Liver (tissue), 8 donors: ENCODE measurements at regions not wholly inside any gene's neighbourhood (a gene's known extent, or its start where the extent isn't known, plus 50 kb on each side); places are given as distances from the start of the nearest gene placed in this dataset.

Experiments
- DNase-seq: peaks from one replicate; pipeline ENCODE4 v3.0.0-alpha.2; 2017; ENCODE audit warnings: low spot score
- H3K27ac ChIP-seq, 2 donors: one replicate each; pipeline ENCODE4 v1.7.0; 2013; ENCODE audit warnings: inconsistent platforms in 2 of 2, low read length in 2 of 2, control low read depth in 1 of 2, low read depth in 1 of 2, mild to moderate bottlenecking in 1 of 2
- H3K27me3 ChIP-seq, 4 donors: one replicate each; pipeline versions ENCODE4 v1.6.1 to v1.7.0; 2013; ENCODE audit warnings: low read length in 3 of 4, inconsistent platforms in 1 of 4, mild to moderate bottlenecking in 1 of 4, moderate library complexity in 1 of 4; ENCODE audit not compliant: control insufficient read depth in 4 of 4, insufficient read depth in 4 of 4
- H3K36me3 ChIP-seq, 4 donors: one replicate each; pipeline versions ENCODE4 v1.6.1 to v1.7.0; 2013; ENCODE audit warnings: low read length in 3 of 4, mild to moderate bottlenecking in 3 of 4, low read depth in 1 of 4, moderate library complexity in 1 of 4; ENCODE audit not compliant: control insufficient read depth in 4 of 4, insufficient read depth in 3 of 4
- H3K4me1 ChIP-seq, 4 donors: one replicate each; pipeline versions ENCODE4 v1.6.1 to v1.7.0; 2013; ENCODE audit warnings: low read length in 3 of 4, mild to moderate bottlenecking in 3 of 4, moderate library complexity in 1 of 4; ENCODE audit not compliant: control insufficient read depth in 4 of 4, insufficient read depth in 4 of 4
- H3K4me3 ChIP-seq, 3 donors: one replicate each; pipeline versions ENCODE4 v1.6.1 to v1.7.0; 2013; ENCODE audit warnings: low read length in 3 of 3, control low read depth in 1 of 3, low read depth in 1 of 3, mild to moderate bottlenecking in 1 of 3
- H3K9ac ChIP-seq, 2 donors: one replicate each; pipeline ENCODE4 v1.7.0; 2013; ENCODE audit warnings: low read length in 2 of 2, mild to moderate bottlenecking in 2 of 2, moderate library complexity in 2 of 2, control low read depth in 1 of 2, low read depth in 1 of 2
- H3K9me3 ChIP-seq, 4 donors: one replicate each; pipeline versions ENCODE4 v1.6.1 to v1.7.0; 2013; ENCODE audit warnings: low read length in 3 of 4; ENCODE audit not compliant: control insufficient read depth in 4 of 4
- ATF3 ChIP-seq: IDR thresholded peaks from 2 replicates; pipeline ENCODE4 v1.6.1; 2016; ENCODE audit warnings: antibody characterized with exemption
- CTCF ChIP-seq: fragments of 150-350 bp; IDR thresholded peaks from 2 replicates; pipeline ENCODE4 v1.5.1; 2017; ENCODE audit warnings: improper control_type of control experiment, low read depth, low read length; ENCODE audit not compliant: missing input control
- EGR1 ChIP-seq, 2 donors: IDR thresholded peaks; 2 replicates each; pipeline ENCODE4 v1.6.1; 2016 to 2018; ENCODE audit warnings: antibody characterized with exemption in 2 of 2, low read depth in 2 of 2
- FOXA1 ChIP-seq: IDR thresholded peaks from 2 replicates; pipeline ENCODE4 v1.6.1; 2016; ENCODE audit warnings: antibody characterized with exemption
- FOXA2 ChIP-seq: IDR thresholded peaks from 2 replicates; pipeline ENCODE4 v1.6.1; 2016; ENCODE audit warnings: antibody characterized with exemption
- GABPA ChIP-seq, 2 donors: IDR thresholded peaks in 1 of 2; conservative IDR thresholded peaks in 1 of 2; 2 replicates each; pipeline ENCODE4 v1.6.1; 2016; ENCODE audit warnings: antibody characterized with exemption in 2 of 2, mild to moderate bottlenecking in 1 of 2, moderate library complexity in 1 of 2
- HNF4A ChIP-seq, 2 donors: conservative IDR thresholded peaks; 2 replicates each; pipeline ENCODE4 v1.6.1; 2016; ENCODE audit warnings: antibody characterized with exemption in 2 of 2, mild to moderate bottlenecking in 2 of 2
- HNF4G ChIP-seq: IDR thresholded peaks from 2 replicates; pipeline ENCODE4 v1.6.1; 2016; ENCODE audit warnings: antibody characterized with exemption
- JUND ChIP-seq, 2 donors: IDR thresholded peaks; 2 replicates each; pipeline ENCODE4 v1.6.1; 2016; ENCODE audit warnings: antibody characterized with exemption in 2 of 2
- NR2F2 ChIP-seq: IDR thresholded peaks from 2 replicates; pipeline ENCODE4 v1.6.1; 2016; ENCODE audit warnings: antibody characterized with exemption
- RAD21 ChIP-seq, 2 donors: IDR thresholded peaks; 2 replicates each; pipeline ENCODE4 v1.6.1; 2016; ENCODE audit warnings: antibody characterized with exemption in 2 of 2, mild to moderate bottlenecking in 2 of 2
- RXRA ChIP-seq, 2 donors: IDR thresholded peaks; 2 replicates each; pipeline ENCODE4 v1.6.1; 2017 to 2018; ENCODE audit warnings: antibody characterized with exemption in 2 of 2, mild to moderate bottlenecking in 1 of 2
- SP1 ChIP-seq: IDR thresholded peaks from 2 replicates; pipeline ENCODE4 v1.6.1; 2018; ENCODE audit warnings: antibody characterized with exemption, mild to moderate bottlenecking
- TAF1 ChIP-seq: conservative IDR thresholded peaks from 2 replicates; pipeline ENCODE4 v1.6.1; 2016; ENCODE audit warnings: antibody characterized with exemption, mild to moderate bottlenecking
- YY1 ChIP-seq: IDR thresholded peaks from 2 replicates; pipeline ENCODE4 v1.6.1; 2016; ENCODE audit warnings: antibody characterized with exemption, mild to moderate bottlenecking
- ZBTB33 ChIP-seq: IDR thresholded peaks from 2 replicates; pipeline ENCODE4 v1.6.1; 2016; ENCODE audit warnings: antibody characterized with exemption
- WGBS: extraction: QIAGEN DNeasy Blood & Tissue Kit; methylation state at CpG from one replicate; pipeline ENCODE4 v1.1.7; 2013; 5-methylcytosine and 5-hydroxymethylcytosine counted together
- TF ChIP-seq, protein P1 (sequence below): IDR thresholded peaks from 2 replicates; pipeline ENCODE4 v1.6.1; 2016; ENCODE audit warnings: antibody characterized with exemption, mild to moderate bottlenecking
- TF ChIP-seq, protein P2 (sequence below): IDR thresholded peaks from 2 replicates; pipeline ENCODE4 v1.6.1; 2016; ENCODE audit warnings: antibody characterized with exemption
- donor health status: healthy.
- donor health status: healthy.
- donor health status: healthy.
- donor health status: healthy.
- donor health status: healthy.

GRCh38 chr12:38158428-38159091 is 158.0 kb upstream of the ALG10B start:
- Histone ChIP-seq H3K27me3 (no peaks in the 10 kb centered on the region), H3K27ac (no peak overlapping the region), H3K36me3 (no peaks in the 10 kb centered on the region), H3K9me3 (peaks cover 0 to 4% (median 0%) of the 10 kb centered on the region in 4 donors), H3K9ac (no peak overlapping the region), H3K4me1 (no peaks in the 10 kb centered on the region), H3K4me3 (no peak overlapping the region)
- no peak for DNase-seq
- WGBS = 84% methylated on average over 32 of the region's 32 CpGs
- no peak for TF ChIP-seq NR2F2
- TF ChIP-seq ZBTB33 = no peak
- no peak for TF ChIP-seq FOXA2
- TF ChIP-seq, protein P1, sequence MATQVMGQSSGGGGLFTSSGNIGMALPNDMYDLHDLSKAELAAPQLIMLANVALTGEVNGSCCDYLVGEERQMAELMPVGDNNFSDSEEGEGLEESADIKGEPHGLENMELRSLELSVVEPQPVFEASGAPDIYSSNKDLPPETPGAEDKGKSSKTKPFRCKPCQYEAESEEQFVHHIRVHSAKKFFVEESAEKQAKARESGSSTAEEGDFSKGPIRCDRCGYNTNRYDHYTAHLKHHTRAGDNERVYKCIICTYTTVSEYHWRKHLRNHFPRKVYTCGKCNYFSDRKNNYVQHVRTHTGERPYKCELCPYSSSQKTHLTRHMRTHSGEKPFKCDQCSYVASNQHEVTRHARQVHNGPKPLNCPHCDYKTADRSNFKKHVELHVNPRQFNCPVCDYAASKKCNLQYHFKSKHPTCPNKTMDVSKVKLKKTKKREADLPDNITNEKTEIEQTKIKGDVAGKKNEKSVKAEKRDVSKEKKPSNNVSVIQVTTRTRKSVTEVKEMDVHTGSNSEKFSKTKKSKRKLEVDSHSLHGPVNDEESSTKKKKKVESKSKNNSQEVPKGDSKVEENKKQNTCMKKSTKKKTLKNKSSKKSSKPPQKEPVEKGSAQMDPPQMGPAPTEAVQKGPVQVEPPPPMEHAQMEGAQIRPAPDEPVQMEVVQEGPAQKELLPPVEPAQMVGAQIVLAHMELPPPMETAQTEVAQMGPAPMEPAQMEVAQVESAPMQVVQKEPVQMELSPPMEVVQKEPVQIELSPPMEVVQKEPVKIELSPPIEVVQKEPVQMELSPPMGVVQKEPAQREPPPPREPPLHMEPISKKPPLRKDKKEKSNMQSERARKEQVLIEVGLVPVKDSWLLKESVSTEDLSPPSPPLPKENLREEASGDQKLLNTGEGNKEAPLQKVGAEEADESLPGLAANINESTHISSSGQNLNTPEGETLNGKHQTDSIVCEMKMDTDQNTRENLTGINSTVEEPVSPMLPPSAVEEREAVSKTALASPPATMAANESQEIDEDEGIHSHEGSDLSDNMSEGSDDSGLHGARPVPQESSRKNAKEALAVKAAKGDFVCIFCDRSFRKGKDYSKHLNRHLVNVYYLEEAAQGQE = no peak
- no peak for TF ChIP-seq TAF1
- TF ChIP-seq YY1 = no peak
- TF ChIP-seq EGR1 (IDR thresholded peaks at IDR 0.05; ENCODE audit: low read depth in 2 of 2) = no peak
- TF ChIP-seq ATF3 = no peak
- no peak for TF ChIP-seq CTCF
- TF ChIP-seq GABPA (IDR thresholded peaks at IDR 0.05 in 1 of 2, conservative IDR thresholded peaks at IDR 0.05 in 1 of 2) = no peak
- no peak for TF ChIP-seq SP1
- no peak for TF ChIP-seq RXRA (IDR thresholded peaks at IDR 0.05)
- TF ChIP-seq, protein P2, sequence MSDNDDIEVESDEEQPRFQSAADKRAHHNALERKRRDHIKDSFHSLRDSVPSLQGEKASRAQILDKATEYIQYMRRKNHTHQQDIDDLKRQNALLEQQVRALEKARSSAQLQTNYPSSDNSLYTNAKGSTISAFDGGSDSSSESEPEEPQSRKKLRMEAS = no peak
- no peak for TF ChIP-seq FOXA1
- TF ChIP-seq HNF4G = no peak
- TF ChIP-seq RAD21 (IDR thresholded peaks at IDR 0.05) = no peak
- no peak for TF ChIP-seq JUND (IDR thresholded peaks at IDR 0.05)
- no peak for TF ChIP-seq HNF4A (conservative IDR thresholded peaks at IDR 0.05)
